ENCODE measurements at regions not wholly inside any gene's neighbourhood (a gene's known extent, or its start where the extent isn't known, plus 50 kb on each side); places are given as distances from the start of the nearest gene placed in this dataset.

DNA sequence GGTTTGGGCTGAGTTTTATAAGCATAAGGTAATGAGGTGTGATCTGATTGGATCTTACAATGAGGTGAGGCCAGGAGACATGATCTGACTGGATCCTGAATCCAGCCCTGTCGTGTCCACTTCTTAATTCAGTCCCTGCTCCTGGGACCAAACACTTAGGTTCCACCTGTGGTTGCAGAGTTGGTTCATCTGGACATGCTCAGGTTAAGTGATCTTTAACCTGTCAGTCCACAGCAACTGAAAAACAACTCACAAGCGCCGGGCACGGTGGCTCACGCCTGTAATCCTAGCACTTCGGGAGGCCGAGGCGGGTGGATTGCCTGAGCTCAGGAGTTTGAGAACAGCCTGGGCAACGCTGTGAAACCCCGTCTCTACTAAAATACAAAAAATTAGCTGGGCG lies 679.3 kb upstream of the ALCAM start:
- Histone ChIP-seq H3K4me2 (ENCODE audit: insufficient read depth in 1 of 2, low read depth in 2 of 2, low read length in 2 of 2) (no peak overlapping the region), H2AK5ac (ENCODE audit: low read depth, low read length) (no peak overlapping the region), H3K4me1 (replicated peaks in 1 of 4; ENCODE audit: control insufficient read depth in 3 of 4, insufficient read depth in 4 of 4, low read length in 3 of 4) (no peaks in the 10 kb centered on the region), H3K23me2 (ENCODE audit: low read depth, low read length) (no peaks in the 10 kb centered on the region), H3K36me3 (ENCODE audit: control insufficient read depth in 2 of 4, insufficient read depth in 4 of 4, low read length in 3 of 4) (no peaks in the 10 kb centered on the region), H3K4me3 (ENCODE audit: extremely low read depth in 1 of 4, insufficient read depth in 2 of 4, low read depth in 3 of 4, low read length in 4 of 4) (no peak overlapping the region), H2BK12ac (ENCODE audit: low read depth, low read length) (no peak overlapping the region), H2AFZ (ENCODE audit: low read length) (no peak overlapping the region), H2BK15ac (ENCODE audit: low read length) (no peak overlapping the region), H3K4ac (replicated peaks; ENCODE audit: insufficient read length, low read depth, low read length) (no peak overlapping the region), H3K56ac (replicated peaks; ENCODE audit: insufficient read length, low read depth, low read length) (no peak overlapping the region), H4K5ac (ENCODE audit: insufficient read length, low read depth, low read length) (no peak overlapping the region), H2BK120ac (replicated peaks; ENCODE audit: low read depth, low read length) (no peak overlapping the region), H4K91ac (replicated peaks; ENCODE audit: insufficient read length, low read length) (no peak overlapping the region), H4K20me1 (replicated peaks in 1 of 2; ENCODE audit: control insufficient read depth in 1 of 2, insufficient read depth in 2 of 2, low read length in 2 of 2) (no peaks in the 10 kb centered on the region), H3K14ac (ENCODE audit: insufficient read length) (no peak overlapping the region), H2BK20ac (ENCODE audit: low read length) (no peak overlapping the region), H3K18ac (ENCODE audit: extremely low read depth, low read length) (no peak overlapping the region), H3K9ac (replicated peaks in 1 of 4; ENCODE audit: extremely low read depth in 1 of 4, low read depth in 3 of 4, low read length in 3 of 4) (no peak overlapping the region), H2BK5ac (ENCODE audit: low read depth, low read length) (no peak overlapping the region), H3K27ac (ENCODE audit: low read depth, low read length) (no peak overlapping the region), H3K27me3 (replicated peaks in 1 of 4; ENCODE audit: control insufficient read depth in 3 of 4, extremely low read depth in 1 of 4, insufficient read depth in 3 of 4, low read length in 3 of 4) (no peaks in the 10 kb centered on the region), H3K79me2 (ENCODE audit: control insufficient read depth in 1 of 2, insufficient read depth in 2 of 2, low read length in 2 of 2) (no peaks in the 10 kb centered on the region), H3K9me3 (ENCODE audit: insufficient read depth in 2 of 2, low read depth in 1 of 2, low read length in 1 of 2) (no peaks in the 10 kb centered on the region), H3K23ac (ENCODE audit: insufficient read length) (no peak overlapping the region), H3K79me1 (ENCODE audit: low read depth, low read length) (no peaks in the 10 kb centered on the region), H4K8ac (ENCODE audit: extremely low read depth, insufficient read depth, low read length) (no peak overlapping the region)
- POLR2A ChIA-PET (ENCODE audit: partially characterized antibody): no interaction called here
- 93% methylated on average over 11 of the region's 11 CpGs; no CpG with 5 or more reads in 1 of the 2 experiments for WGBS, 2 experiments (ENCODE audit: extremely low coverage in 1 of 2, insufficient coverage in 1 of 2, insufficient read length in 1 of 2, insufficient replicate concordance in 2 of 2, low coverage in 1 of 2, low lambda C conversion rate in 2 of 2, missing lambda C conversion rate in 1 of 2)
- no peak for FAIRE-seq
- CTCF ChIA-PET (ENCODE audit: partially characterized antibody): no interaction called here
- TF ChIP-seq SIRT6 (IDR thresholded peaks at IDR 0.05; ENCODE audit: low read length): no peak
- TF ChIP-seq HDAC6 (IDR thresholded peaks at IDR 0.05; ENCODE audit: low read depth, low read length): no peak
- TF ChIP-seq, protein P1, sequence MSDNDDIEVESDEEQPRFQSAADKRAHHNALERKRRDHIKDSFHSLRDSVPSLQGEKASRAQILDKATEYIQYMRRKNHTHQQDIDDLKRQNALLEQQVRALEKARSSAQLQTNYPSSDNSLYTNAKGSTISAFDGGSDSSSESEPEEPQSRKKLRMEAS (IDR thresholded peaks at IDR 0.05): no peak
- no peak for TF ChIP-seq EZH2 (IDR thresholded peaks at IDR 0.05; ENCODE audit: low read depth, low read length, severe bottlenecking)
- no peak for TF ChIP-seq KDM4A (IDR thresholded peaks at IDR 0.05; ENCODE audit: low read depth, low read length, severe bottlenecking)
- TF ChIP-seq ZNF274 (IDR thresholded peaks at IDR 0.05; ENCODE audit: borderline replicate concordance, extremely low read depth, low read length): no peak
- no peak for TF ChIP-seq CTBP2 (IDR thresholded peaks at IDR 0.05; ENCODE audit: borderline replicate concordance, insufficient read depth, insufficient read length, low read length)
- no peak for TF ChIP-seq KDM1A (IDR thresholded peaks at IDR 0.05; ENCODE audit: borderline replicate concordance, low read length)
- TF ChIP-seq CREB1 (IDR thresholded peaks at IDR 0.05): no peak
- no peak for TF ChIP-seq BACH1 (IDR thresholded peaks at IDR 0.05; ENCODE audit: low read length)
- TF ChIP-seq POU5F1 (IDR thresholded peaks at IDR 0.05; ENCODE audit: low read depth, low read length): no peak
- no peak for TF ChIP-seq FOSL1 (IDR thresholded peaks at IDR 0.05; ENCODE audit: insufficient read depth, low read depth, low read length)
- TF ChIP-seq RAD21 (IDR thresholded peaks at IDR 0.05 in 1 of 2, conservative IDR thresholded peaks at IDR 0.05 in 1 of 2; ENCODE audit: low read depth in 2 of 2, low read length in 2 of 2): no peak
- TF ChIP-seq YY1 (IDR thresholded peaks at IDR 0.05; ENCODE audit: low read depth, low read length): no peak
- DNase-seq (ENCODE audit: low read depth in 1 of 2, low spot score in 2 of 2): no peak
